ENCODE measurements at regions not wholly inside any gene's neighbourhood (a gene's known extent, or its start where the extent isn't known, plus 50 kb on each side); places are given as distances from the start of the nearest gene placed in this dataset.

- TF ChIP-seq CTCF (IDR thresholded peaks at IDR 0.05) (no peak), POLR2A (IDR thresholded peaks at IDR 0.05) (no peak)
- H3K4me1 ChIP-seq: no peaks in the 10 kb centered on the region
- intact Hi-C loops (cut with DNase I): no loop called here
- DNase-seq: no peak
- no peak overlapping the region for H3K27ac ChIP-seq
- H3K27me3 ChIP-seq: no peaks in the 10 kb centered on the region
- no peaks in the 10 kb centered on the region for H3K9me3 ChIP-seq
- 68 to 74% methylated on average over 5 of the region's 5 CpGs for WGBS, 2 donors
- H3K4me3 ChIP-seq: no peak overlapping the region
- no peaks in the 10 kb centered on the region for H3K36me3 ChIP-seq (replicated peaks in 1 of 2; ENCODE audit: insufficient read depth in 1 of 2, low read depth in 2 of 2)
- no peak for ATAC-seq
These were observed 248.8 kb upstream of the ATP11B start for GRCh38 chr3:182544542-182544941.

GRCh38 chr3:182562274-182562673 is 231.0 kb upstream of the ATP11B start:
- H3K36me3 ChIP-seq (replicated peaks in 1 of 2; ENCODE audit: insufficient read depth in 1 of 2, low read depth in 2 of 2): no peaks in the 10 kb centered on the region
- TF ChIP-seq POLR2A (IDR thresholded peaks at IDR 0.05): no peak
- TF ChIP-seq CTCF (IDR thresholded peaks at IDR 0.05): no peak
- H3K9me3 ChIP-seq: no peaks in the 10 kb centered on the region
- ATAC-seq (no peak), DNase-seq (no peak)
- H3K4me1 ChIP-seq: no peaks in the 10 kb centered on the region
- WGBS, 2 donors: 65 to 78% methylated on average over 2 of the region's 2 CpGs
- intact Hi-C loops (cut with DNase I): no loop called here
- H3K27ac ChIP-seq: no peak overlapping the region
- no peak overlapping the region for H3K4me3 ChIP-seq
- no peaks in the 10 kb centered on the region for H3K27me3 ChIP-seq

- H3K9me3 ChIP-seq: no peaks in the 10 kb centered on the region
- H3K4me3 ChIP-seq: no peak overlapping the region
- no peak overlapping the region for H3K27ac ChIP-seq
- DNase-seq (no peak), ATAC-seq (no peak)
- intact Hi-C loops (cut with DNase I): no loop called here
- no peaks in the 10 kb centered on the region for H3K27me3 ChIP-seq
- TF ChIP-seq POLR2A (IDR thresholded peaks at IDR 0.05): no peak
- no peak for TF ChIP-seq CTCF (IDR thresholded peaks at IDR 0.05)
- WGBS, 2 donors: 58 to 64% methylated on average over 6 of the region's 6 CpGs
- no peaks in the 10 kb centered on the region for H3K36me3 ChIP-seq (replicated peaks in 1 of 2; ENCODE audit: insufficient read depth in 1 of 2, low read depth in 2 of 2)
- H3K4me1 ChIP-seq: no peaks in the 10 kb centered on the region
These were observed 227.1 kb upstream of the ATP11B start for GRCh38 chr3:182565916-182566796.

- ATAC-seq (no peak), DNase-seq (no peak)
- WGBS, 2 donors: 56 to 86% methylated on average over 1 of the region's 1 CpG
These were observed 225.6 kb upstream of the ATP11B start for GRCh38 chr3:182567700-182568099.

More at GRCh38 chr3:182567700-182568099, 225.6 kb upstream of the ATP11B start:
- Histone ChIP-seq H3K27me3 (no peaks in the 10 kb centered on the region), H3K27ac (no peak overlapping the region), H3K4me3 (no peak overlapping the region), H3K4me1 (no peaks in the 10 kb centered on the region), H3K36me3 (replicated peaks in 1 of 2; ENCODE audit: insufficient read depth in 1 of 2, low read depth in 2 of 2) (no peaks in the 10 kb centered on the region), H3K9me3 (no peaks in the 10 kb centered on the region)
- TF ChIP-seq CTCF (IDR thresholded peaks at IDR 0.05) (no peak), POLR2A (IDR thresholded peaks at IDR 0.05) (no peak)
- intact Hi-C loops (cut with DNase I): no loop called here

Data from body of pancreas (tissue), 4 donors.